IPS-20b (cell line): ENCODE measurements at regions not wholly inside any gene's neighbourhood (a gene's known extent, or its start where the extent isn't known, plus 50 kb on each side); places are given as distances from the start of the nearest gene placed in this dataset.

ENCODE experiments used
- H3K27ac ChIP-seq: one replicate; pipeline ENCODE4 v1.5.1; 2013; ENCODE audit warnings: low read length
- H3K27me3 ChIP-seq: 2 replicates; pipeline ENCODE4 v1.6.1; 2013; ENCODE audit warnings: mild to moderate bottlenecking, low read length, inconsistent platforms; ENCODE audit not compliant: insufficient read depth
- H3K36me3 ChIP-seq: 2 replicates; pipeline ENCODE4 v1.6.1; 2013; ENCODE audit warnings: low read depth, mild to moderate bottlenecking, inconsistent platforms, low read length, moderate library complexity; ENCODE audit not compliant: insufficient read depth
- H3K4me1 ChIP-seq: 2 replicates; pipeline ENCODE4 v1.6.1; 2013; ENCODE audit warnings: mild to moderate bottlenecking, control low read depth, inconsistent platforms, low read length, moderate library complexity; ENCODE audit not compliant: insufficient read depth
- H3K4me3 ChIP-seq: 2 replicates; pipeline ENCODE4 v1.5.1; 2013; ENCODE audit warnings: mild to moderate bottlenecking, low read length, inconsistent platforms
- H3K9ac ChIP-seq: 2 replicates; pipeline ENCODE4 v1.6.1; 2013; ENCODE audit warnings: low read depth, mild to moderate bottlenecking, inconsistent platforms, low read length, moderate library complexity
- H3K9me3 ChIP-seq: 2 replicates; pipeline ENCODE4 v1.6.1; 2013; ENCODE audit warnings: mild to moderate bottlenecking, low read depth, low read length, inconsistent platforms; ENCODE audit not compliant: insufficient read depth

DNA sequence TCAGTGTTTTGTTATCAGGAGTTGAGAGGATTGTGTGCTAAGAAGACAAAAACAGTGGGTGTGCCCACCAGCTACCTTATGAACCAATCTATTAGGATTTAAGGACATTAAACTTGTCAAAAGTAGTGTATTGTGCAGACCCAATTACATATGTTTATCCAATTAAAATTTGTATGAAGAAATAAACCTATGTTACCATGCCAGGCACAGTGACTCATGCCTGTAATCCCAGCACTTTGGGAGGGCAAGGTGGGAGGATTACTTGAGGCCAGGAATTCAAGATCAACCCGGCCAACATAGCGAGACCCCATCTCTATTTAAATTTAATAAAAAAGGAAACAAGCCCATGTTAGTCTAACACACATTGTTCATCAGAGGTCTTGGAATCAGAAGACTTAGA, 162.2 kb downstream of the IRS1 start:
- H3K9ac ChIP-seq: no peak overlapping the region
- H3K36me3 ChIP-seq: no peaks in the 10 kb centered on the region
- H3K27me3 ChIP-seq: no peaks in the 10 kb centered on the region
- H3K27ac ChIP-seq: no peak overlapping the region
- H3K4me1 ChIP-seq: no peaks in the 10 kb centered on the region
- H3K9me3 ChIP-seq: 0 out of 2 replicates have a peak, but pooled peaks cover 3% of the 10 kb centered on the region
- no peak overlapping the region for H3K4me3 ChIP-seq

DNA sequence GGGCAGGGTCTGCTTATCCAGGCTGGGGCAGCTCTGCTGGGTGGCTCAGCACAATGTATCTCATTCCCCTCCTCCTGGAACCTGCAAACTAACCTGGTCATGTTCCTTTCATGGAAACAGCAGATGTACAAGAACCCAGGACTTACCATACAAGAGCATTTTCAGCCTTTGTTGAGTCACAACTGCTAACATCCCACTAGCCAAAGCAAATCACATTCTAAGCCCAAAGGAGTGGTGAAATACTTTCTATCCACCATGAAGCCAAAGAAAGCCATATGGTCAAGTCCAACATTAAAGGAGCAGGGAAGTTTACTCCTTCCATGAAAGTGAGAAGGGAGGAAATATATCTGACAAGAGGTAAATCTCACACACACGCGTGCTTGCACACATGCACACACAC, 163.0 kb downstream of the IRS1 start:
- no peaks in the 10 kb centered on the region for H3K4me1 ChIP-seq
- 0 out of 2 replicates have a peak, but pooled peaks cover 3% of the 10 kb centered on the region for H3K9me3 ChIP-seq
- no peak overlapping the region for H3K9ac ChIP-seq
- H3K27ac ChIP-seq: no peak overlapping the region
- no peaks in the 10 kb centered on the region for H3K27me3 ChIP-seq
- no peaks in the 10 kb centered on the region for H3K36me3 ChIP-seq
- no peak overlapping the region for H3K4me3 ChIP-seq

DNA sequence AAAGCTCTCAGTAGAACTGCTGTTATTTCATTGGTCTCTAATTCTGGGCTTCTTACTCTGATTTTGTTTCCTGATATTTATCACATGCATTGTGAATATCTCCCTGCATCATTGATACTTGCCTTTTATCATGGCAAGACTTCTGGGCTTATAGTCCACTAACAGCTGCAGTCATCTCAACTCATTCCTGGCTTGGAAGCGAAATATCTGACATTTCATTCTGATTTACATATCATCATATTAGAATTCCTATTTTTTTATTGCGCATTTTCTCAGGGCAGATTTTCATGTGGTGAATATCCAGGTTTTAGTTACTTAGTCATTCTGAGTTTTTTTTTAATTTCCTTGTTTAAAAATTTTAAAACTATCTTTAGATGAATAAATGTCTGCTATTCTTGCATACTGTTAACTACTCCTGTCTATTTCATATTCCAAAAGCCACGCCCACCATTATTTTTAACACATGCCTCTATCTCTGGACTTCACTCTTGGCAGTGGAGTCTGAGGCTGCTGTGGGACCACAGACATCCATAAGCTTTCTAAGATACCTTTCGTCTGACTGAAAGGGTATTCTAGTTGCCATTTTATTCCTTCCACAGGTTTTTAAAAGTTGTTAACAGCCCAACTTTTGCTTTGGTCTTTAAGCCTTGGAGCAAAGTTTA, 164.5 kb downstream of the IRS1 start:
- H3K27ac ChIP-seq: no peak overlapping the region
- no peaks in the 10 kb centered on the region for H3K4me1 ChIP-seq

DNA sequence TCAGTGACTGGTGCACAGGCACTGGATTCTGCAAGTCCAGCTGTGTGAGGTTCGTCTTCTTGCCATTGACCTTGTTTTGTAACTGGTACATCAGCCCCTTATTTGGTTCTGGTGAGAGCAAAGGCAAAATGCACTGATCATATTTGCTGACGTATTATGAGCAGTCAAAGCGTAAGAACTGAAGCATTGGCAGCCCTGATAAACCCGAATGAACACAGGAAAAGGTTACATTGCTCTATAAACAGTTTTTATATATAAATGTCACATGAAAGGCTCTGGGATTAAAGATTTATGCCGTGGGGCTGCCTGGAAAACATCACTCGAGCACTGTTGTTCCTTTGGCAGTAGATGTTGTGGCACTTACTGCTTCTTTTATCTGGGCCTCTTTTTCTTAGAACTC, 167.9 kb downstream of the IRS1 start:
- no peaks in the 10 kb centered on the region for H3K27me3 ChIP-seq
- no peaks in the 10 kb centered on the region for H3K36me3 ChIP-seq
- H3K4me1 ChIP-seq: no peaks in the 10 kb centered on the region
- no peak overlapping the region for H3K9ac ChIP-seq
- H3K27ac ChIP-seq: no peak overlapping the region
- no peaks in the 10 kb centered on the region for H3K9me3 ChIP-seq
- H3K4me3 ChIP-seq: no peak overlapping the region

More for the DNA sequence above, 164.5 kb downstream of the IRS1 start:
- Histone ChIP-seq H3K27me3 (no peaks in the 10 kb centered on the region), H3K36me3 (no peaks in the 10 kb centered on the region), H3K9ac (no peak overlapping the region), H3K4me3 (no peak overlapping the region), H3K9me3 (no peaks in the 10 kb centered on the region)

DNA sequence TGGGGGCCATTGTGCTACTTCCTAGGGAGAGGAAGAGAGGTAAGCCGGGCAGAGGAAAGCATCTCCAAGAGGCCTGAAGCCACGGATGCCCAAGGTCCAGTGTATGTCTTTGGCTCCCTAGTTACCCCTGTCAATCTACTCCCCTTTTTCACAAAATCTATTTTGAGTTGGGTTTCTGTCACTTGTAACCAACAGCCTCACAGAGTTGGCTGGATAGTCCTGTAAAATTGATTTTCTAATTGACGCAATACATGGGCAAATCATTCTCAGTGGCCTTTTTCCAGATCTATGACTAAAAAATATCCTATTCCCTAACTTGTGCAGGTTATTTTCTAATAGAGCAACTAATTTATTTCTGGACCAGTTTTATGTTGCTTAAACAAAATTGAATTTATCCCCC, 168.4 kb downstream of the IRS1 start:
- Histone ChIP-seq H3K9ac (no peak overlapping the region), H3K27ac (no peak overlapping the region), H3K36me3 (no peaks in the 10 kb centered on the region), H3K9me3 (no peaks in the 10 kb centered on the region), H3K4me1 (no peaks in the 10 kb centered on the region), H3K27me3 (no peaks in the 10 kb centered on the region), H3K4me3 (no peak overlapping the region)

DNA sequence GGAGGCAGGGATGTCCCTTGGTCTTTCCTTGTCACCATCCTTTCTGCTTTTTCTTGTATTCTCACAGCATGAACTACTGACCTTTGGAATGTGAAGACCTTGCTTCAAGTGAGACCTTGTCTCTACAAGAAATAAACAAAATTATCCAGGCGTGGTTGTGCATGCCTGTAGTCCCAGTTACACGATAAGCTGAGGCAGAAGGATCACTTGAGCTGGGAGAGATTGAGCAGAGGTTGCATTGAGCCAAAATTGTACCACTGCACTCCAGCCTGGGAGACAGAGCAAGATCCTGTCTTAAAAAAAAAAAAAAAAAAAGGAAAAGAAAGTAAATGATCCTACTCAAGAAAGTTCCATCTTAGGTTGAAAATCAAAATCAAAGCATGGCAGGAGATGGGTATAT, 173.7 kb downstream of the IRS1 start:
- H3K9ac ChIP-seq: no peak overlapping the region
- H3K9me3 ChIP-seq: no peaks in the 10 kb centered on the region
- H3K4me1 ChIP-seq: no peaks in the 10 kb centered on the region
- no peak overlapping the region for H3K27ac ChIP-seq
- no peaks in the 10 kb centered on the region for H3K27me3 ChIP-seq
- no peaks in the 10 kb centered on the region for H3K36me3 ChIP-seq
- no peak overlapping the region for H3K4me3 ChIP-seq

DNA sequence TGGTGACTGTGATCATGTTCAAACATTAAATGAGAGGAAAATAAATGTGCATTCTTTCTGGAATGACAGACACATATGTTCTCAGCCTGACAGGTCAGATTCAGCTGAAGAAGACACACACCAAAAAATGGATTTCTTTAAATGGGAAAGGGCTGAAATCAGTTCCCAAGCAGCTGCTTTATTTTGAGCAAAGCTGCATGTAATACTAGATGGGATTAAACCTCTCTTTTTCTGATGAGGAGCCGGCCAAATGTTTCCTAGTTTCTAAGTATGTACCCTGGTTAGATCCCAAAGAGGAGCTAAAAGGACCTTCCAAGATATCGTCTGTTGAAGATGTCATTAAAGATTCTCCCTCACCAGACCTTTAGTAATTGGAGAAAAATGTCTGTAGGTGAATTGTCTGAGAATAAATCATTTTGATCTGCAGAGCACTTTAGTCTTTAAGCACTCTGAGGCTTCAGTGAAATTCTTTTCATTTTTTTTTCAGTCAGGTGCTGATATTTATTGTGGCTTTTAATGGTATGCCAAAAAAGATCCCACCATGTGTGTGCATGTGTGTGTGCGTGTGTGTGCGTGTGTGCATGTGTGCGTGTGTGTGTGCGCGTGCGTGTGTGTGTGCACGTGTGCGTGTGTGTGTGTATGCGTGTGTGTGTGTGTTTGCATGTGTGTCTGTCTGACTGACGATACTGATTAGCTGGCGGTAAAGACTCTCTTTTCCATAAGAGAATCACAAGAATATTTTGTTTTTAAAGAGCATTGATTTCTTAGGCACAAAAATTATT, 175.8 kb downstream of the IRS1 start:
- no peaks in the 10 kb centered on the region for H3K9me3 ChIP-seq
- H3K36me3 ChIP-seq: no peaks in the 10 kb centered on the region
- no peak overlapping the region for H3K9ac ChIP-seq
- no peaks in the 10 kb centered on the region for H3K4me1 ChIP-seq
- H3K27ac ChIP-seq: no peak overlapping the region
- no peaks in the 10 kb centered on the region for H3K27me3 ChIP-seq
- no peak overlapping the region for H3K4me3 ChIP-seq

DNA sequence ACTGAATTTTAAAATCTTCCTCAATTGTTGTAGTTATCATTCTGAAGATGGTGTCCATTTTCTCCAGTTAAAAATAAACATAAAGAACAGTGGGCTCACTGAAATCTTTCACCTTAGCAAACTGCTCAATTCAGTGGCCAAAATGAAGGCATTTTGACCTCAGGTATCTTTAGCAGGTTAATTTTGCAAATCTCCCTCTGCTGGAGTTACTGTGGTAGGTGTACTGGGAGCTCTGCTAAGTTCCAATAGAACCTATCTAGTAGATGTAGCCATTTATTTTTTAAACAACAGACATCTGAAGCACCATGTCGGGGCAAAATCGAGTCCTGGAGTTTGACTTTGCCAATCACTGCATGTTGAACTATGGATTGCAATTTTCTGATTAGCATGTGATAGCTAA, 177.1 kb downstream of the IRS1 start:
- H3K9me3 ChIP-seq: no peaks in the 10 kb centered on the region
- H3K4me3 ChIP-seq: no peak overlapping the region
- no peak overlapping the region for H3K9ac ChIP-seq
- no peaks in the 10 kb centered on the region for H3K36me3 ChIP-seq
- H3K4me1 ChIP-seq: no peaks in the 10 kb centered on the region
- H3K27ac ChIP-seq: no peak overlapping the region
- H3K27me3 ChIP-seq: no peaks in the 10 kb centered on the region

DNA sequence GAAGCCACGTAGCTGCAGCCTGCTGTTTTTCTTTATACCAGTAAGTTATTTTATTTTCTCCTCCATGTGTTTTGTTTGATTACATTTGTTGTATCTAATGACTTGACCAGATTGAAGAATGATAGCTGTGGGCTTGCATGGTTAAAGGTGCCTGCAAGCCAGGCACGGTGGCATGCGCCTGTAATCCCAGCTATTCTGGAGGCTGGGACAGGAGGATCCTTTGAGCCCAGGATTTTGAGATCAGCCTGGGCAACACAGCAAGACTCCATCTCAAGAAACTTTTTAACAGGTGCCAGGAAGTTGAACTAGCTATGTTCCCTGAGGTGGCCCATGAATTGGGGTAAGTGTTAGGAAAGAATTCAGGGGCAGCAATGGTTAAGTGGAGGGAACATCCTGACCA, 179.4 kb downstream of the IRS1 start:
- Histone ChIP-seq H3K9ac (no peak overlapping the region), H3K27ac (no peak overlapping the region), H3K4me1 (no peaks in the 10 kb centered on the region), H3K9me3 (no peaks in the 10 kb centered on the region), H3K27me3 (no peaks in the 10 kb centered on the region), H3K36me3 (no peaks in the 10 kb centered on the region), H3K4me3 (no peak overlapping the region)

DNA sequence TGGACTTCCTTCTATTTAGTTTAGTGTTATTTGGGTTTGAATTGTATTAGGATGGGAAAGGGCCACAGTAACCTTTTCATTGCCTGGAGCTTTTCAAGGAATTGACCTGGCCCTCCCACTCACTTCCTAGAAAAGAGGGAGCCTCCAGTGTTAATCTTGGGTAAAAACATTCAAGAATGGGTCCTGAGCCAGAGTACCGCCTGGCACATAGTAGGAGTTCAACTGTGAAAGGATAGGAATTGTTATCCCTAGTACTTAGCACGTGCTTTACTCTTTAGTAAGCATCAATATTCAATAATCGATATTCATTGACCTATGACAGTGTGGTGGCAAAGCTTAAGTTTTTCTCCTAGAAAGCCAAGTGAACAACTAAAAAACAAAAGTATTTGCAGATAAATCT, 179.9 kb downstream of the IRS1 start:
- Histone ChIP-seq H3K27ac (no peak overlapping the region), H3K4me3 (no peak overlapping the region), H3K27me3 (no peaks in the 10 kb centered on the region), H3K4me1 (no peaks in the 10 kb centered on the region), H3K9ac (no peak overlapping the region), H3K9me3 (no peaks in the 10 kb centered on the region), H3K36me3 (no peaks in the 10 kb centered on the region)

DNA sequence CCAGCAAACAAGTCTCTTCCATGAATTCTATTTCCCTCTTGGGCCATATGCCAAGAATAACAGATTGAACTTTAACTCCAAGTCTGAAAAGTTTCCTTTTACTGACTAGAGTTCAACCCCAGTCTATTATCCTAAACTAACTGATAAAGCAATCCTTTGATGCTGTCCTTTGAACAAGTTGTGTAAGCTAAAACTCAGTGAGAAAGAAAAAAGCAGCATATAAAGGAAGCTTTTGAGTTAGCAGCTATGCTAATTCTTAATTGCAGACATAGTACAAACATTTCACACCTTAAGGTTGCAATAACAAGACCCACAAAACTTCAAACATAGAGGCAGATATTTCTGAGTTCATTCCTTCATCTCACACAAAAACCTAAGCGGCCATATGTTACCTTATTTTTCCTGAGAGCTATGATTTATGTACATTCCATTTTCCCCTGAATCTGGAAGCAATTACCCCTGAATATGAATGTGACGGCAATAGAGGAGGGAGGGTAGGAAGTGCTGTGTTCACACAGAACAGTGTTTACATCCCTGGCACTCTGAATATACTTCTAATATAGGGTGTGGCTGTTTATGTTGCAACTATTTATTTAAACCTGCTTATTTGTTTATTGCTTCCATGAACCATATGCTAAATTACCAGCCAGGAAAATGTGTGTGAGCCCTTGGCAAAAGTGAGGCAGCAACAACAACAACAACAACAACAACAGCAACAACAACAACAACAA, 180.6 kb downstream of the IRS1 start:
- Histone ChIP-seq H3K9ac (no peak overlapping the region), H3K27me3 (no peaks in the 10 kb centered on the region), H3K4me3 (no peak overlapping the region), H3K27ac (no peak overlapping the region), H3K4me1 (no peaks in the 10 kb centered on the region), H3K9me3 (no peaks in the 10 kb centered on the region), H3K36me3 (no peaks in the 10 kb centered on the region)

DNA sequence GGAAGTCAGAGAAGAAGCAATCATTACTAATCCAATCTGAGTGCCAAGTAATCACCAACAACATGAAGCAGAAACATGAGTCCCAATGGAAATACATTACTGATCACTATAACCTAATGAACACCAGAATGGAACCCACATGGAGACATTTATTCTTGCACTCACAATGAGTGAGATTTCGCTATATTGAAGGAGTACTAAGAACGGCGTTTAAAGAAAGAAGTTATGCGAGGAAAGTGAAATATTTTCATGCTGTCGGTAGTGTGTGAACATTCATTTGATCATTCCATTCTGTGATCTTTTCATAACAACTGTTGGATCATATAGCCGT, 181.1 kb downstream of the IRS1 start:
- no peaks in the 10 kb centered on the region for H3K27me3 ChIP-seq
- H3K36me3 ChIP-seq: no peaks in the 10 kb centered on the region
- H3K9me3 ChIP-seq: no peaks in the 10 kb centered on the region
- H3K4me3 ChIP-seq: no peak overlapping the region
- H3K27ac ChIP-seq: no peak overlapping the region
- H3K4me1 ChIP-seq: no peaks in the 10 kb centered on the region
- H3K9ac ChIP-seq: no peak overlapping the region
